Mesenchymal stem cell (in vitro differentiated cells and primary cell): ENCODE measurements at regions not wholly inside any gene's neighbourhood (a gene's known extent, or its start where the extent isn't known, plus 50 kb on each side); places are given as distances from the start of the nearest gene placed in this dataset.

Source experiments
- DNase-seq: peaks from one replicate; pipeline ENCODE4 v3.0.0-alpha.2; 2013
- H2AFZ ChIP-seq: one replicate; pipeline ENCODE4 v1.6.1; 2013; ENCODE audit warnings: low read depth, mild to moderate bottlenecking, control low read depth, inconsistent platforms, low read length, moderate library complexity
- H2AK5ac ChIP-seq: 2 replicates; pipeline ENCODE4 v1.6.1; 2013; ENCODE audit warnings: low read length, moderate library complexity, mild to moderate bottlenecking, inconsistent platforms; ENCODE audit not compliant: severe bottlenecking
- H2BK120ac ChIP-seq: one replicate; pipeline ENCODE4 v1.6.1; 2013; ENCODE audit warnings: low read depth, mild to moderate bottlenecking, inconsistent platforms, low read length, moderate library complexity
- H2BK12ac ChIP-seq, 2 experiments: one replicate each; pipeline ENCODE4 v1.6.1; 2013; ENCODE audit warnings: inconsistent platforms in 2 of 2, low read length in 2 of 2, mild to moderate bottlenecking in 2 of 2, moderate library complexity in 2 of 2, control low read depth in 1 of 2
- H2BK15ac ChIP-seq: one replicate; pipeline ENCODE4 v1.6.1; 2013; ENCODE audit warnings: mild to moderate bottlenecking, low read depth, inconsistent platforms; ENCODE audit not compliant: poor library complexity, severe bottlenecking
- H2BK5ac ChIP-seq: 2 replicates; pipeline ENCODE4 v1.6.1; 2013; ENCODE audit warnings: low read depth, mild to moderate bottlenecking, low read length, control low read depth, inconsistent platforms; ENCODE audit not compliant: poor library complexity, severe bottlenecking
- H3K14ac ChIP-seq, 2 experiments: one replicate each; pipeline ENCODE4 v1.6.1; 2013; ENCODE audit warnings: inconsistent platforms in 2 of 2, low read length in 2 of 2, control low read depth in 1 of 2, mild to moderate bottlenecking in 1 of 2, moderate library complexity in 1 of 2
- H3K18ac ChIP-seq, 2 experiments: one replicate each; pipeline ENCODE4 v1.6.1; 2013; ENCODE audit warnings: inconsistent platforms in 2 of 2, low read length in 2 of 2, control low read depth in 1 of 2, low read depth in 1 of 2, mild to moderate bottlenecking in 1 of 2
- H3K23ac ChIP-seq, 2 experiments: one replicate each; pipeline ENCODE4 v1.6.1; 2013; ENCODE audit warnings: inconsistent platforms in 2 of 2, low read length in 2 of 2, mild to moderate bottlenecking in 2 of 2, moderate library complexity in 2 of 2, control low read depth in 1 of 2
- H3K27ac ChIP-seq: 2 replicates; pipeline ENCODE4 v1.5.1; 2013; ENCODE audit warnings: mild to moderate bottlenecking, moderate library complexity, low read length, control low read depth, inconsistent platforms; ENCODE audit not compliant: poor library complexity, severe bottlenecking
- H3K27me3 ChIP-seq, 2 experiments: 2 replicates each; pipeline versions ENCODE4 v1.6.1 to v1.7.0; 2013; ENCODE audit warnings: low read length in 2 of 2, mild to moderate bottlenecking in 2 of 2, moderate library complexity in 2 of 2, control low read depth in 1 of 2, inconsistent platforms in 1 of 2; ENCODE audit not compliant: control insufficient read depth in 1 of 2, insufficient read depth in 1 of 2
- H3K36me3 ChIP-seq, 2 experiments: 2 replicates each; pipeline versions ENCODE4 v1.6.1 to v1.7.0; 2013; ENCODE audit warnings: low read length in 2 of 2, control low read depth in 1 of 2, inconsistent platforms in 1 of 2, low read depth in 1 of 2, mild to moderate bottlenecking in 1 of 2; ENCODE audit not compliant: insufficient read depth in 2 of 2, control insufficient read depth in 1 of 2
- H3K4ac ChIP-seq, 2 experiments: one replicate each; pipeline ENCODE4 v1.6.1; 2013; ENCODE audit warnings: inconsistent platforms in 2 of 2, low read length in 2 of 2, mild to moderate bottlenecking in 2 of 2, moderate library complexity in 2 of 2, control low read depth in 1 of 2, low read depth in 1 of 2
- H3K4me1 ChIP-seq: 2 replicates; pipeline ENCODE4 v1.6.1; 2013; ENCODE audit warnings: low read depth, low read length, control low read depth; ENCODE audit not compliant: control insufficient read depth, insufficient read depth
- H3K4me2 ChIP-seq: 2 replicates; pipeline ENCODE4 v1.6.1; 2013; ENCODE audit warnings: low read length, mild to moderate bottlenecking, inconsistent platforms; ENCODE audit not compliant: poor library complexity, severe bottlenecking
- H3K4me3 ChIP-seq, 2 experiments: 2 replicates each; pipeline versions ENCODE4 v1.5.1 to v1.7.0; 2013; ENCODE audit warnings: low read length in 2 of 2, mild to moderate bottlenecking in 2 of 2, control low read depth in 1 of 2, low read depth in 1 of 2; ENCODE audit not compliant: insufficient read depth in 1 of 2
- H3K79me1 ChIP-seq: replicated peaks from 2 replicates; pipeline ENCODE4 v1.6.1; 2013; ENCODE audit warnings: mild to moderate bottlenecking, control low read depth, low read length, inconsistent platforms; ENCODE audit not compliant: poor library complexity, severe bottlenecking
- H3K9ac ChIP-seq: 2 replicates; pipeline ENCODE4 v1.7.0; 2013; ENCODE audit warnings: mild to moderate bottlenecking, low read length, moderate library complexity
- H3K9me3 ChIP-seq: 2 replicates; pipeline ENCODE4 v1.7.0; 2013; ENCODE audit warnings: mild to moderate bottlenecking, low read length; ENCODE audit not compliant: control insufficient read depth
- H4K8ac ChIP-seq: one replicate; pipeline ENCODE4 v1.6.1; 2013; ENCODE audit warnings: inconsistent platforms, mild to moderate bottlenecking, low read length, moderate library complexity
- H4K91ac ChIP-seq: one replicate; pipeline ENCODE4 v1.6.1; 2013; ENCODE audit warnings: mild to moderate bottlenecking, low read length, inconsistent platforms
- WGBS: methylation state at CpG from one replicate; pipeline ENCODE4 v1.1.7; 2013; ENCODE audit warnings: mixed read lengths; 5-methylcytosine and 5-hydroxymethylcytosine counted together

DNA sequence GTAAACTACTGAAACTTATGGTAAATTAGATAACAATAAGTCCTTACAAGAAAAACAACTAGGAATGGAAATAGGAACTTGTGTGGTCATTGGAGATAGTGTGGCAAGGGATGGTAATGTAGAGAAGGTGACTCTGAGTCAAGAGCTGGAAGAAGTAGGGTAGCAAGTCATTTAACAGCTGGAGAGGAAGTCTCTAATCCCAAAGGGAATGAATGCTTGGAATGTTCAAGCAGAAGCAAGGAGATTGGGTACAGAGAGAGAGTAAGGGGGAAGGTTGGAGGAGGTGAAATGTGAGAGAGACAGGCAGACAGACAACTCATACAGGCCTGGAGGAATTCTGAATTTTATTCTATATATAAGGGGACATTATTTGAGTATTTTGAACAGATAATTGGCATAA is 260.6 kb upstream of the MAD2L1 start:
- H3K4ac ChIP-seq: no peak overlapping the region
- H3K4me3 ChIP-seq: no peak overlapping the region
- H3K9me3 ChIP-seq: no peaks in the 10 kb centered on the region
- no peak overlapping the region for H4K8ac ChIP-seq
- no peak overlapping the region for H4K91ac ChIP-seq
- no peak overlapping the region for H3K14ac ChIP-seq
- DNase-seq: no peak
- H2BK120ac ChIP-seq: no peak overlapping the region
- no peak overlapping the region for H2BK5ac ChIP-seq
- no peak overlapping the region for H3K9ac ChIP-seq
- no peaks in the 10 kb centered on the region for H3K36me3 ChIP-seq
- H2AK5ac ChIP-seq: no peak overlapping the region
- no peaks in the 10 kb centered on the region for H3K4me1 ChIP-seq
- H3K4me2 ChIP-seq: no peak overlapping the region
- H3K23ac ChIP-seq: no peak overlapping the region
- no peaks in the 10 kb centered on the region for H3K79me1 ChIP-seq
- H3K27ac ChIP-seq: no peak overlapping the region
- no peak overlapping the region for H2BK15ac ChIP-seq
- no peak overlapping the region for H2AFZ ChIP-seq
- no peaks in the 10 kb centered on the region for H3K27me3 ChIP-seq
- no peak overlapping the region for H3K18ac ChIP-seq
- H2BK12ac ChIP-seq: no peak overlapping the region

- H3K9me3 ChIP-seq: no peaks in the 10 kb centered on the region
- no peak overlapping the region for H2BK12ac ChIP-seq
- H3K9ac ChIP-seq: no peak overlapping the region
- H3K79me1 ChIP-seq: no peaks in the 10 kb centered on the region
- H3K23ac ChIP-seq: no peak overlapping the region
- no peak overlapping the region for H2BK120ac ChIP-seq
- H3K4ac ChIP-seq: no peak overlapping the region
- WGBS: no CpG with 5 or more reads among the region's 1 CpG
- no peak overlapping the region for H2AK5ac ChIP-seq
- no peaks in the 10 kb centered on the region for H3K4me1 ChIP-seq
- H3K4me3 ChIP-seq: no peak overlapping the region
- H2BK5ac ChIP-seq: no peak overlapping the region
- H3K36me3 ChIP-seq: no peaks in the 10 kb centered on the region
- no peak overlapping the region for H4K8ac ChIP-seq
- H2AFZ ChIP-seq: no peak overlapping the region
- no peak overlapping the region for H4K91ac ChIP-seq
- H3K4me2 ChIP-seq: no peak overlapping the region
- no peaks in the 10 kb centered on the region for H3K27me3 ChIP-seq
- no peak overlapping the region for H2BK15ac ChIP-seq
- peak; percentile 43 for DNase-seq
- no peak overlapping the region for H3K18ac ChIP-seq
- H3K27ac ChIP-seq: no peak overlapping the region
- H3K14ac ChIP-seq: no peak overlapping the region
Observed at GRCh38 chr4:120319046-120319767, 252.6 kb upstream of the MAD2L1 start.

- H2BK12ac ChIP-seq: no peak overlapping the region
- H3K27me3 ChIP-seq: no peaks in the 10 kb centered on the region
- no peaks in the 10 kb centered on the region for H3K79me1 ChIP-seq
- no peaks in the 10 kb centered on the region for H3K4me1 ChIP-seq
- H2AK5ac ChIP-seq: no peak overlapping the region
- whole genome bisulfite sequencing: 18% methylated on average over 4 of the region's 5 CpGs
- H3K9ac ChIP-seq: no peak overlapping the region
- no peak overlapping the region for H2BK15ac ChIP-seq
- H3K4me3 ChIP-seq: no peak overlapping the region
- no peak overlapping the region for H4K91ac ChIP-seq
- H3K9me3 ChIP-seq: no peaks in the 10 kb centered on the region
- H2AFZ ChIP-seq: no peak overlapping the region
- no peak overlapping the region for H3K4me2 ChIP-seq
- peak overlapping the region in 1 of 2 experiments; percentile 6 for H3K18ac ChIP-seq
- no peaks in the 10 kb centered on the region for H3K36me3 ChIP-seq
- H4K8ac ChIP-seq: no peak overlapping the region
- no peak overlapping the region for H3K23ac ChIP-seq
- no peak overlapping the region for H3K27ac ChIP-seq
- no peak overlapping the region for H2BK5ac ChIP-seq
- no peak overlapping the region for H2BK120ac ChIP-seq
- no peak overlapping the region for H3K14ac ChIP-seq
- peak; percentile 28 for DNase-seq
- H3K4ac ChIP-seq: no peak overlapping the region
Observed at GRCh38 chr4:120318196-120318846, 251.7 kb upstream of the MAD2L1 start.

- no peaks in the 10 kb centered on the region for H3K27me3 ChIP-seq
- no peak overlapping the region for H2AFZ ChIP-seq
- no CpG with 5 or more reads among the region's 2 CpGs for WGBS
- H3K4ac ChIP-seq: no peak overlapping the region
- H3K4me2 ChIP-seq: no peak overlapping the region
- no peak overlapping the region for H4K91ac ChIP-seq
- no peak overlapping the region for H3K23ac ChIP-seq
- no peak overlapping the region for H2BK120ac ChIP-seq
- no peaks in the 10 kb centered on the region for H3K79me1 ChIP-seq
- H3K9me3 ChIP-seq: no peaks in the 10 kb centered on the region
- H4K8ac ChIP-seq: no peak overlapping the region
- DNase-seq: peak; percentile 1
- no peak overlapping the region for H3K27ac ChIP-seq
- no peaks in the 10 kb centered on the region for H3K4me1 ChIP-seq
- H3K4me3 ChIP-seq: no peak overlapping the region
- H2BK12ac ChIP-seq: no peak overlapping the region
- H3K9ac ChIP-seq: no peak overlapping the region
- H3K36me3 ChIP-seq: no peaks in the 10 kb centered on the region
- H2BK15ac ChIP-seq: no peak overlapping the region
- no peak overlapping the region for H2AK5ac ChIP-seq
- no peak overlapping the region for H3K14ac ChIP-seq
- no peak overlapping the region for H3K18ac ChIP-seq
- H2BK5ac ChIP-seq: no peak overlapping the region
Observed at GRCh38 chr4:120317713-120318112, 251.1 kb upstream of the MAD2L1 start.
